ENCODE measurements at regions not wholly inside any gene's neighbourhood (a gene's known extent, or its start where the extent isn't known, plus 50 kb on each side); places are given as distances from the start of the nearest gene placed in this dataset.

DNA sequence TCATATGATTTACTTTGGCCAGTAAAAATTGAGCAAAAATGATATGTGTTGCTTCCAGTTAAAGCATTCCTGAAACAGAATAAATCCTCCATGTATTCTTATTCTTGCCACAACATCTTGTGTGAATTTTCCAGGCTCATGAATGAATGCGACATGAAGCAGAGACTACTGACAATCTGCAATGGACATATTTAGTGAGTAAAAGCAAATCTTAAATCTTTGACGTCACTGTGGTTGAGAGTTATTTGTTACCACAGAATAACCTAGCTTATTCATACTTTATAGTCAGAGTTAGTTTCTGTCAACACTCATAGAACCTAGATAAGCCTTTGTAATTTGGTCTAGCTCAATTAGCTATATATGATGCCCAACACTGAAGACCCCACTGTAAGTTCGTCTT is 1443.1 kb downstream of the PCDH9 start:
- TF ChIP-seq, protein P1, sequence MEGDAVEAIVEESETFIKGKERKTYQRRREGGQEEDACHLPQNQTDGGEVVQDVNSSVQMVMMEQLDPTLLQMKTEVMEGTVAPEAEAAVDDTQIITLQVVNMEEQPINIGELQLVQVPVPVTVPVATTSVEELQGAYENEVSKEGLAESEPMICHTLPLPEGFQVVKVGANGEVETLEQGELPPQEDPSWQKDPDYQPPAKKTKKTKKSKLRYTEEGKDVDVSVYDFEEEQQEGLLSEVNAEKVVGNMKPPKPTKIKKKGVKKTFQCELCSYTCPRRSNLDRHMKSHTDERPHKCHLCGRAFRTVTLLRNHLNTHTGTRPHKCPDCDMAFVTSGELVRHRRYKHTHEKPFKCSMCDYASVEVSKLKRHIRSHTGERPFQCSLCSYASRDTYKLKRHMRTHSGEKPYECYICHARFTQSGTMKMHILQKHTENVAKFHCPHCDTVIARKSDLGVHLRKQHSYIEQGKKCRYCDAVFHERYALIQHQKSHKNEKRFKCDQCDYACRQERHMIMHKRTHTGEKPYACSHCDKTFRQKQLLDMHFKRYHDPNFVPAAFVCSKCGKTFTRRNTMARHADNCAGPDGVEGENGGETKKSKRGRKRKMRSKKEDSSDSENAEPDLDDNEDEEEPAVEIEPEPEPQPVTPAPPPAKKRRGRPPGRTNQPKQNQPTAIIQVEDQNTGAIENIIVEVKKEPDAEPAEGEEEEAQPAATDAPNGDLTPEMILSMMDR (IDR thresholded peaks at IDR 0.05), result no peak
- TF ChIP-seq POLR2A (IDR thresholded peaks at IDR 0.05), result no peak
